Spinal cord (tissue), 9 donors: ENCODE measurements at regions not wholly inside any gene's neighbourhood (a gene's known extent, or its start where the extent isn't known, plus 50 kb on each side); places are given as distances from the start of the nearest gene placed in this dataset.

Experiments
- DNase-seq, 6 donors: peaks; one replicate each; pipeline versions ENCODE4 v3.0.0 to v3.0.0-alpha.2; 2013 to 2015; ENCODE audit warnings: low spot score in 6 of 6, low read depth in 4 of 6
- H3K27ac ChIP-seq: one replicate; pipeline ENCODE4 v1.5.1; 2013; ENCODE audit warnings: low read depth, low read length, control low read depth
- H3K27me3 ChIP-seq: one replicate; pipeline ENCODE4 v1.6.1; 2013; ENCODE audit warnings: low read length; ENCODE audit not compliant: control insufficient read depth, insufficient read depth
- H3K36me3 ChIP-seq: one replicate; pipeline ENCODE4 v1.6.1; 2013; ENCODE audit warnings: low read length; ENCODE audit not compliant: control insufficient read depth, insufficient read depth
- H3K4me1 ChIP-seq: one replicate; pipeline ENCODE4 v1.6.1; 2013; ENCODE audit warnings: low read length; ENCODE audit not compliant: control insufficient read depth, insufficient read depth
- H3K4me3 ChIP-seq: one replicate; pipeline ENCODE4 v1.5.1; 2013; ENCODE audit warnings: low read depth, low read length, control low read depth
- H3K9me3 ChIP-seq: one replicate; pipeline ENCODE4 v1.6.1; 2013; ENCODE audit warnings: low read length; ENCODE audit not compliant: control insufficient read depth, insufficient read depth
- WGBS: methylation state at CpG from one replicate; pipeline ENCODE4 v1.1.5; 2013; ENCODE audit warnings: missing lambda C conversion rate; ENCODE audit not compliant: insufficient coverage; 5-methylcytosine and 5-hydroxymethylcytosine counted together
- donor health status: healthy.

GRCh38 chr22:49205483-49205800, 622.2 kb downstream of the BRD1 start:
- no peak overlapping the region for H3K4me3 ChIP-seq
- DNase-seq: no peak
- no peaks in the 10 kb centered on the region for H3K27me3 ChIP-seq
- WGBS: 74% methylated on average over 5 of the region's 5 CpGs
- no peaks in the 10 kb centered on the region for H3K9me3 ChIP-seq
- peaks cover 59% of the 10 kb centered on the region for H3K4me1 ChIP-seq
- no peak overlapping the region for H3K27ac ChIP-seq
- no peaks in the 10 kb centered on the region for H3K36me3 ChIP-seq

- Histone ChIP-seq H3K4me1 (peaks cover 56% of the 10 kb centered on the region), H3K27ac (no peak overlapping the region), H3K4me3 (no peak overlapping the region), H3K27me3 (no peaks in the 10 kb centered on the region), H3K36me3 (no peaks in the 10 kb centered on the region), H3K9me3 (no peaks in the 10 kb centered on the region)
- WGBS: 83% methylated on average over 20 of the region's 22 CpGs
- DNase-seq: no peak
Observed at GRCh38 chr22:49204599-49205482, 622.8 kb downstream of the BRD1 start.

- Histone ChIP-seq H3K4me1 (peaks cover 48% of the 10 kb centered on the region), H3K9me3 (no peaks in the 10 kb centered on the region), H3K27me3 (no peaks in the 10 kb centered on the region), H3K4me3 (no peak overlapping the region), H3K36me3 (no peaks in the 10 kb centered on the region), H3K27ac (no peak overlapping the region)
- DNase-seq: peak in 1 of 6 donors; percentile 33
- 79% methylated on average over 28 of the region's 32 CpGs for WGBS
Observed at GRCh38 chr22:49203859-49204598, 623.6 kb downstream of the BRD1 start.

- H3K36me3 ChIP-seq: no peaks in the 10 kb centered on the region
- H3K27ac ChIP-seq: no peak overlapping the region
- peak in 2 of 6 donors; percentile 26 to 80 for DNase-seq
- H3K4me1 ChIP-seq: peaks cover 45% of the 10 kb centered on the region
- no peak overlapping the region for H3K4me3 ChIP-seq
- WGBS: 66% methylated on average over 37 of the region's 38 CpGs
- H3K9me3 ChIP-seq: no peaks in the 10 kb centered on the region
- H3K27me3 ChIP-seq: no peaks in the 10 kb centered on the region
Observed at GRCh38 chr22:49203091-49203858, 624.4 kb downstream of the BRD1 start.

GRCh38 chr22:49202226-49202625, 625.4 kb downstream of the BRD1 start:
- no peak for DNase-seq
- Histone ChIP-seq H3K9me3 (no peaks in the 10 kb centered on the region), H3K27me3 (no peaks in the 10 kb centered on the region), H3K27ac (no peak overlapping the region), H3K4me3 (no peak overlapping the region), H3K4me1 (peaks cover 45% of the 10 kb centered on the region), H3K36me3 (no peaks in the 10 kb centered on the region)
- 87% methylated on average over 8 of the region's 8 CpGs for WGBS

- DNase-seq: no peak
- Histone ChIP-seq H3K9me3 (no peaks in the 10 kb centered on the region), H3K4me3 (no peak overlapping the region), H3K36me3 (no peaks in the 10 kb centered on the region), H3K27me3 (no peaks in the 10 kb centered on the region), H3K4me1 (peaks cover 44% of the 10 kb centered on the region), H3K27ac (no peak overlapping the region)
- WGBS: 88% methylated on average over 20 of the region's 22 CpGs
Observed at GRCh38 chr22:49201046-49201970, 626.4 kb downstream of the BRD1 start.

- 100% methylated on average over 1 of the region's 5 CpGs for WGBS
- no peak for DNase-seq
- peaks cover 30% of the 10 kb centered on the region for H3K4me1 ChIP-seq
- H3K9me3 ChIP-seq: no peaks in the 10 kb centered on the region
- H3K27ac ChIP-seq: no peak overlapping the region
- H3K36me3 ChIP-seq: no peaks in the 10 kb centered on the region
- no peak overlapping the region for H3K4me3 ChIP-seq
- no peaks in the 10 kb centered on the region for H3K27me3 ChIP-seq
Observed at GRCh38 chr22:49199224-49199623, 628.4 kb downstream of the BRD1 start.

- H3K36me3 ChIP-seq: no peaks in the 10 kb centered on the region
- no peaks in the 10 kb centered on the region for H3K27me3 ChIP-seq
- H3K9me3 ChIP-seq: no peaks in the 10 kb centered on the region
- no peak overlapping the region for H3K27ac ChIP-seq
- H3K4me3 ChIP-seq: no peak overlapping the region
- no peak for DNase-seq
- H3K4me1 ChIP-seq: peaks cover 27% of the 10 kb centered on the region
- 100% methylated on average over 1 of the region's 6 CpGs for WGBS
Observed at GRCh38 chr22:49198705-49199084, 629.0 kb downstream of the BRD1 start.
